ENCODE measurements at regions not wholly inside any gene's neighbourhood (a gene's known extent, or its start where the extent isn't known, plus 50 kb on each side); places are given as distances from the start of the nearest gene placed in this dataset.
"Not testable (repeated sequence)": the region's sequence is repeated elsewhere in the genome, so short reads cannot be mapped to it uniquely, and the experiment has no call there.

- DNase-seq: no peak
These were observed 553.0 kb upstream of the FANCL start for GRCh38 chr2:58794103-58794502.

- DNase-seq: no peak
These were observed 547.3 kb upstream of the FANCL start for GRCh38 chr2:58788402-58788801.

DNA sequence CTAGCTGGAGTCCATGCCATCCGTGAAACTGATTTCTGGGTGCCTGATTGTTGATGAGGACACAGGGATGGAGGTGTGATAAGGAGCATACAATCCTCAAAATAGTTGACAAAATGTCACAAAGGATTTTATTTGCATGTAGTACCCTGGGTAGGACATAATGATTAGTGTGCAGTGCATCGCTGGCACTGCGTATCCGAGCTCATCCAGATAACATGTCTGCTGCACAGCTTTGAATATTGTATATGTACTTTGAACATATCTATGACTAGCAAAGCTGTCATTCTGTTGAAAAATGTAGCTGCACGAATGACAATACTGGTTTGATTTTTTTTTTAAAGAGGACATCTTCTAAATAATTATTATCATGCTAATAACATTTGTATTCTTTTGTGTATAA, 529.7 kb upstream of the FANCL start:
- no peak for DNase-seq

DNA sequence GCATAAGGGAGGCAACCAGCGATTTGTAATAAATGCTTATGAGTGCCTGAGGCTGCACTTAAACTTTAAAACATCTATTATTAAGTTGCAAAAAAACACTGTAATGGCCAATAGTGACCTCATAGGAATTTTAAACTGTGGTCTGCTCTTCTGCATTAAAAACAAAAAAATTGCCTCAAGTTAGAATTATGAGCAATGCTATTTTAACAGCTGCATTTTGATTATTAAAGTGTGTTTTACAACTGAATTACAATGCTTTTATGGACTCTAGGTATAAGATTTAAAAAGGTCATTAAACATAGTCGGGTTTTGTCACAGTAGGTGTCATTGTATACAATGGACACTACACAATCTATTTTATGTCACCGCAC, 528.7 kb upstream of the FANCL start:
- DNase-seq: no peak

DNA sequence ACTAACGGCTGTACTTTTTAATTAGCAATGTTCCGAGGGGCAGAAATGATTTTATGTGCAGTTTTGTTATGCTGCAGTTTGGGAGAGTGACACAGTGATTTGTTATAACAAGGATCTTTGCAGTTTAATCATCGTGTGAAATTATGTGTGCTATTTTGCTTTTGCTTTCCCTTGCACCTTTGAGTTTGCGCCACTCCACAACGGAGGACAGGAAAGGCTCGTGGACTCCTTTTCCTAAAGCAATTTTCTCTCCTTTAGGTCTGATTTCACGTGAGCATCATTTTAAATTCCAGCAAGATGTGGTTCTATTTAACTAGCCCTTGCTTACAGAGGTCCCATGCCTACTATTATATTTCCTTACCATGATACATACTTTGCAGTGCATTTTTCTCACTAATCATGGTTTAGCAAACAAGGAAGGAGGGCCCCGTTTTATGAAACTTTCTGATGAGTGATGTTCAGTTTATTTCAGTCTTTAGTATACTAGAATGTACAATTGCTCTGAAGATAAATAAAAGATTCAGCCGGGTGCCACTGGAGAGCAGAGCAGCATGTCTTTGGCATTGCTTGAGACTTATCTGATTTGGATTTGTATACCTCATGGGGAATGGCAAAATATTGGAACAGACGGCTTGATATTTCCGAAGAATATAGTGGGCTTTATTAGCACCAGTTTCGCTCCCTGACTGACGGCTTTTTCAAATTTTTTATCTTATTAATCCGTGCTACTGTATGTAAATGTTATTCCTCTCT, 528.2 kb upstream of the FANCL start:
- no peak for DNase-seq

DNA sequence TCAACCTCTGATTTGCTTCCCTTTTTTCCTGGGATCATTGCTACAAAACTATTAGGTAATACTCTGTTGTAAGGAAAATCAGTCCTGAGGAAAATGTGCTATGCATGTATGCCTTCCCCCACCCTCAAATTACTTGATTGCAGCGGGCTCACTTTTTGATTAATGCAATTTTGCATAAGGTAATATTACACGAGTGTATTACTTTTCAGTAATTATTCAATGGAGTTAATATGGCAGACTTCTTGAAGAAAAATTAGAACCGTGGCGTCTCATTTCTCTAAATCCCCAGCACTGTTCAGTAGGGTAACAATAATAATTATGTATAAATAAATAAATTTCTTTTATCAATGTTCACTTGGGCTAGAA, 527.6 kb upstream of the FANCL start:
- no peak for DNase-seq

DNA sequence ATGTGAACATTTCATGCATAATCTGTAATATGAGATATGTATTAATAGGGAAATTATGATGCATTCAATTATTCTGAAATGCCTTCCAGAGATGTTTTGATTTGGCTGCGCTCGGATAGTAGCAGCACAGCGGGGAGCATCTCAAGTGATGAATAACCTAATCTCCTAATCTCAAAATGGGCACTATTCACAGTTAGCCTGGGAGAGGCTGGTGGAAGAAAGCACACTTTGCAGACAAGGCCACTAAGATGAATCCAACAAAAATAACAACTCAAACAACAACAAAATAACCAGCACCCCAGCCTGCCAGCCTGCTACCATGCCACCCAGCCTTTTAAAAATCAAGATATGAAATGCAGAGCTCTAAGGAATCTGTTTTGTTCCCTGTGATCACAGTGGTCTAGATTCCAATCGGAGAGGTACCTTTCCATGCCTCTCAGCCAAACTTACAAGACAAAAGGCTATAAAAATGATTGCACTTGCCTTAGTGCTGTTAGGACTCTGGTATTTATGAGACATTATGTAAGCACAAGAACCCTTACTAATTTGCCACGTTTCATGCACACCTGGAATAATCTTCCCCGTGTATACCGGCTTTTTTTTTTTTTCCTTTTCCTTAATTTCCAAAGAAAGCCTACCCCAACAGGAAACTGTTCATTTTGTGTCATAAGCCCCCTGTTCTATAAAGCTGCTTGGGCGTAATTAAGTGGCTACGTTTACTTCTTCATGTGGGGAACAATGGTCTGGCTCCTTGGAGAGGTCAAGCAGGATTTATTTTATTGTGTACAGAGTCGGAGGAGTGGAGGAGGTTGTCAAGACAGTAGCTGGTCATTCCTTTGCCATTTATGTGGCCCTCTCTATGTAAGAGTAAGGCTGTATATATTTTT, 526.9 kb upstream of the FANCL start:
- DNase-seq: no peak

GRCh38 chr2:58764338-58765104, 523.4 kb upstream of the FANCL start:
- DNase-seq: no peak

DNA sequence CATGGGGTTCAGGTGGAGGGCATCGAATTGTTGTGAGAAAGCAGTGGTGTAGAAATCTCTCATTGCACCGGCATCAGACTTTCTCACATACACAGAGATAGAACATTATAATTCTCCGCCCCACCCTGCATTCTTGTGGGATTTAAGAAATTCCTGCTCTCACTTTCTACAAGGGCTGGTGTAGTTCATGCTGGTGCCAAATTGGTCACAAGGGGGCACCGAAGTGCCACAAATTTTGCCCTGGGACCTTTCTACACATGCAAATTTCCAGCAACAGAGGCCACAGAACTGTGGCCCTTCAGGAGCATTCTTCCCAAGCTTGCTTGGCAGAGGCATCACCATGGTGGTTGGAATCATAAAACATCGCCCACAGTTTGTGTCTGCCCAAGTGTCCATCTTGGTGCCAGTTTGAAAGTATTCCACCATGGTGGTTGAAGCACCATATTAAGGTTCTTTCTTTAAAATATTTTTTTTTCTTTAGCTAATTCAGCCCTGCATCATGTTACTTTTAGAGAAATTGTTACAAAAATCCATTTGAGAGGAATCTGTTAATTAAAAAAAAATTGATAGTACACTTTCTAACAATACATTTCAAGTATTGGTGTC, 521.2 kb upstream of the FANCL start:
- no peak for DNase-seq

DNA sequence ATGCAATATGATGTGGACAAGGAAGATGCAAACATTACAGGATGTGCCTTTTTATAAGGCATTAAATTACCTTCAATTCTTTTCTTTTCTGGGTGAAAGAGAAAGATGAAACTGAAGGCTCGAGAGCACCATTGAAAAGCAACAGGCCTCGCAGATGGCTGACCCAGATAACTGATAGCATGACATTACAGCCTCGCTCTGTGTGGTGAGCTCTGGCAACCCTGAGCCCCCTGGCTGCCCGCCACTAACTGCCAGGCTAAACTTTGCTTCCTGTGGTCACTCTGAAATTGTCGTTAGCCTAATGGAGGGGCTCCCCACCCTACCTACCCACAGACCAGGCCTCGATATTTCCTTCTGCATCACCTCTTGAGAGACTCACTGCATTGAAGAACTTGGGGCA, 516.8 kb upstream of the FANCL start:
- DNase-seq: no peak

DNA sequence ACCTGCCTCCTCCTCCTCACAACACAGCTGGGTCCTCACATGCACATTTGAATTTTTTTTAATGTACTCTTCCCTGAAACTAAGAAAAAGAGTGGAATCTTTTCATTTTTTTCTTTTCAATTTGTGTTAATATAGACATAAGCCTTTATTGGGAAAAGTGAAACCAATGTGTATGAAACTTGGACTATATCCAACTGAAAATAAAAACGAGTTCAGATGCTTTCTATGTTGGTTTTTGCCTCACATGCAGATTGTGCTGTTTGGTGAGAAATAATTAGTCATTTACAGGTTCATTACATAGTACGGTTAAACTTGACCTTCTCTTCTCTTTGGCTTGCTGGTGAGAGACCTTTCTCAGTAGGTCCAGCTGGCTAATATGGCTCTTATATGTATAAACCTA, 515.2 kb upstream of the FANCL start:
- DNase-seq: no peak

DNA sequence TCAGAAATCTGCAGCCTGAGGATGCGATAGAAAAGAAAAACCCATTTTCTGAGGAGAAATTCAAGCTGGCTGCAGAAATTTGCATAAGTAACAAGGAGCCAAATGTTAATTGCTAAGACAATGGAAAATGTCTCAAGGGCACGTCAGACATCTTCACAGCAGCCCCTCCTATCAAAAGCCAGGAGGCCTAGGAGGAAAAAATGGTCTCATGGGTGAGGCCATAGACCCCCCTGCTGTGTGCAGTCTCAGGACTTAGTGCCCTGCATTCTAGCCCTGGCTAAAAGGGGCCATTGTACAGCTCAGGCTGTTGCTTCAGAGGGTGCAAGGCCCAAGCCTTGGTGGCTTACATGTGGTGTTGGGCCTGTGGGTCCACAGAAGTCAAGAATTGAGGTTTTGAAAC, 511.4 kb upstream of the FANCL start:
- not testable (repeated sequence) for DNase-seq

GRCh38 chr2:58751676-58752075, 510.6 kb upstream of the FANCL start:
- not testable (repeated sequence) for DNase-seq

DNA sequence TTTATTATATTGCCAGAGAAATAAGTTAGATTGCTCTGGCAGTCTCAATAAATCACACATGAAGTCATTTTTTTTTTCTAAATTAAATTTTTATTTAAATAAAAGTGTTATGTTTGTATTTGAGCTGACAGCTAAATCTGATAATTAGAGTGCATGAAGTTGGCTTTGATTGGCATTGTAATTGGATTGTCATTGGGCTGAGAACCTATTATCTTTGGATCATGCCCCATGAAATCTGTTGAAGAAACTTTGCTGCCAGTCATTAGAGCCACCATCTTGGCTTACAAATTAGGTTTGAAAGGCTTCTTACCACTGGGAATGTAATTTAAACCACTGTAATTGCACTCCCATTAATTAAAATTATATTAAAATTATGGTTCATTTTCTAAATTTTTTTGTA, 507.9 kb upstream of the FANCL start:
- no peak for DNase-seq

DNA sequence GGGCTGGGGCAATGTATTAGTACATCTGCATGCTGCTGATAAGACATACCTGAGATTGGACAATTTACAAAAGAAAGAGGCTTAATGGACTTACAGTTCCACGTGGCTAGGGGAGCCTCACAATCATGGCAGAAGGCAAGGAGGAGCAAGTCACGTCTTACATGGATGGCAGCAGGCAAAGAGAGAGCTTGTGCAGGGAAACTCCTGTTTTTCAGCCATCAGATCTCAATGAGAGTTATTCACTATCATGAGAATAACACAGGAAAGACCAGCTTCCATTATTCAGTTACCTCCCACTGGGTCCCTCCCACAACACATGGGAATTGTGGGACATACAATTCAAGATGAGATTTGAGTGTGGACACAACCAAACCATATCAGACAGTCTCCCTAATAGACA, 504.2 kb upstream of the FANCL start:
- DNase-seq: not testable (repeated sequence)

DNA sequence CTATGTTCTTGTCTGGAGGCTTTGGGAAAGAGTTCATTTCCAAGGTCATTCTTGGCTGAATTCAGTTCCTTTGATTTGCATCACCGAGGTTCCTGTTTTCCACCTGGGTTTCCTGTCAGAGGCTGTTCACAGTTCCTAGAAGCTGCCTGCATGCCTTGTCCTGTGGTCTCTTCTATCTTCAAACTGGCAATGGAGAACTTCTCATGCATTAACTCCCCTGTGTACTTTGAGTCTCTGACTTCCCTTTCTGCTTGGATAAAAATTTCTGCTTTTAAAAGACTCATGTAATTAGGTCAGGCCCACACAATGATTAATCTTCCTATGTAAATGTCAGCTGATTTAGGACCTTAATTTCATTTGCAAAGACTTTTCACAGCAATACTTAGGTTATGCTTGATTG, 499.3 kb upstream of the FANCL start:
- DNase-seq: no peak

GRCh38 chr2:58739033-58739432, 497.9 kb upstream of the FANCL start:
- DNase-seq: no peak

GRCh38 chr2:58734365-58734764, 493.2 kb upstream of the FANCL start:
- DNase-seq: no peak

- no peak for DNase-seq
These were observed 491.9 kb upstream of the FANCL start for GRCh38 chr2:58732999-58733398.

- no peak for DNase-seq
These were observed 490.4 kb upstream of the FANCL start for GRCh38 chr2:58731488-58731869.

- DNase-seq: no peak
These were observed 489.8 kb upstream of the FANCL start for GRCh38 chr2:58730764-58731487.

GRCh38 chr2:58727981-58728656, 487.0 kb upstream of the FANCL start:
- DNase-seq: no peak
